ENCODE measurements at regions not wholly inside any gene's neighbourhood (a gene's known extent, or its start where the extent isn't known, plus 50 kb on each side); places are given as distances from the start of the nearest gene placed in this dataset.

DNA sequence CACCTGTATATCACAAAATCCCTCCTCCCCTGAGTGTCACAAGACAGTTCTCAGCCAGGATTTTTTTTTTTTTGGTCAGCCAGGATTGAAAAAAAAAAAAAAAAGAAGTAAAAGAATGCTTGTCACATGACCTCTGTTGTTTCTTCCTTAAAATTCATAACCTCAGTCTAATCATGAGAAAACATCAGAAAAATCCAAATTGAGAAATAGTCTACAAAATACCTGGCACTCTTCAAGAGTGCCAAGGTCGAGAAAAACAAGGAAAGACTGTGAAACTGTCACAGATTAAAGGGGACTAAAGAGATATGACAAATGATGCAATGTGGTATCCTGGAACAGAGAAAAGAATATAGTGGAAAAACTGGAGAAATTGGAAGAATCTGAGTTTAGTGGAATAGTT, 58.5 kb upstream of the SUB1 start:
- TF ChIP-seq HDAC2 (IDR thresholded peaks at IDR 0.05) (no peak), GATA3 (IDR thresholded peaks at IDR 0.05; ENCODE audit: borderline replicate concordance) (no peak), ZC3H11A (IDR thresholded peaks at IDR 0.05) (no peak), NR3C1 (IDR thresholded peaks at IDR 0.05) (no peak), POLR2A (IDR thresholded peaks at IDR 0.05; ENCODE audit: low read length) (no peak), RAD21 (conservative IDR thresholded peaks at IDR 0.05 in 1 of 2, IDR thresholded peaks at IDR 0.05 in 1 of 2) (no peak), HOXA7 (CRISPR knock-in tag; IDR thresholded peaks at IDR 0.05) (no peak), HOXB13 (CRISPR knock-in tag; IDR thresholded peaks at IDR 0.05; ENCODE audit: low read depth) (no peak), FOSL2 (IDR thresholded peaks at IDR 0.05) (no peak), FOSL2 (CRISPR knock-in tag; IDR thresholded peaks at IDR 0.05) (no peak), ZNF302 (CRISPR knock-in tag; IDR thresholded peaks at IDR 0.05) (no peak), CHD2 (IDR thresholded peaks at IDR 0.05; ENCODE audit: low read length, partially characterized antibody) (no peak), KDM1A (IDR thresholded peaks at IDR 0.05; ENCODE audit: low read depth) (no peak), MAZ (IDR thresholded peaks at IDR 0.05; ENCODE audit: borderline replicate concordance, low read depth, low read length) (no peak)
- TF ChIP-seq, protein P1, sequence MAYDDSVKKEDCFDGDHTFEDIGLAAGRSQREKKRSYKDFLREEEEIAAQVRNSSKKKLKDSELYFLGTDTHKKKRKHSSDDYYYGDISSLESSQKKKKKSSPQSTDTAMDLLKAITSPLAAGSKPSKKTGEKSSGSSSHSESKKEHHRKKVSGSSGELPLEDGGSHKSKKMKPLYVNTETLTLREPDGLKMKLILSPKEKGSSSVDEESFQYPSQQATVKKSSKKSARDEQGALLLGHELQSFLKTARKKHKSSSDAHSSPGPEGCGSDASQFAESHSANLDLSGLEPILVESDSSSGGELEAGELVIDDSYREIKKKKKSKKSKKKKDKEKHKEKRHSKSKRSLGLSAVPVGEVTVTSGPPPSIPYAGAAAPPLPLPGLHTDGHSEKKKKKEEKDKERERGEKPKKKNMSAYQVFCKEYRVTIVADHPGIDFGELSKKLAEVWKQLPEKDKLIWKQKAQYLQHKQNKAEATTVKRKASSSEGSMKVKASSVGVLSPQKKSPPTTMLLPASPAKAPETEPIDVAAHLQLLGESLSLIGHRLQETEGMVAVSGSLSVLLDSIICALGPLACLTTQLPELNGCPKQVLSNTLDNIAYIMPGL (CRISPR knock-in tag; IDR thresholded peaks at IDR 0.05; ENCODE audit: borderline replicate concordance), result no peak
- TF ChIP-seq, protein P2, sequence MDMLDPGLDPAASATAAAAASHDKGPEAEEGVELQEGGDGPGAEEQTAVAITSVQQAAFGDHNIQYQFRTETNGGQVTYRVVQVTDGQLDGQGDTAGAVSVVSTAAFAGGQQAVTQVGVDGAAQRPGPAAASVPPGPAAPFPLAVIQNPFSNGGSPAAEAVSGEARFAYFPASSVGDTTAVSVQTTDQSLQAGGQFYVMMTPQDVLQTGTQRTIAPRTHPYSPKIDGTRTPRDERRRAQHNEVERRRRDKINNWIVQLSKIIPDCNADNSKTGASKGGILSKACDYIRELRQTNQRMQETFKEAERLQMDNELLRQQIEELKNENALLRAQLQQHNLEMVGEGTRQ (IDR thresholded peaks at IDR 0.05), result no peak
- TF ChIP-seq, protein P3, sequence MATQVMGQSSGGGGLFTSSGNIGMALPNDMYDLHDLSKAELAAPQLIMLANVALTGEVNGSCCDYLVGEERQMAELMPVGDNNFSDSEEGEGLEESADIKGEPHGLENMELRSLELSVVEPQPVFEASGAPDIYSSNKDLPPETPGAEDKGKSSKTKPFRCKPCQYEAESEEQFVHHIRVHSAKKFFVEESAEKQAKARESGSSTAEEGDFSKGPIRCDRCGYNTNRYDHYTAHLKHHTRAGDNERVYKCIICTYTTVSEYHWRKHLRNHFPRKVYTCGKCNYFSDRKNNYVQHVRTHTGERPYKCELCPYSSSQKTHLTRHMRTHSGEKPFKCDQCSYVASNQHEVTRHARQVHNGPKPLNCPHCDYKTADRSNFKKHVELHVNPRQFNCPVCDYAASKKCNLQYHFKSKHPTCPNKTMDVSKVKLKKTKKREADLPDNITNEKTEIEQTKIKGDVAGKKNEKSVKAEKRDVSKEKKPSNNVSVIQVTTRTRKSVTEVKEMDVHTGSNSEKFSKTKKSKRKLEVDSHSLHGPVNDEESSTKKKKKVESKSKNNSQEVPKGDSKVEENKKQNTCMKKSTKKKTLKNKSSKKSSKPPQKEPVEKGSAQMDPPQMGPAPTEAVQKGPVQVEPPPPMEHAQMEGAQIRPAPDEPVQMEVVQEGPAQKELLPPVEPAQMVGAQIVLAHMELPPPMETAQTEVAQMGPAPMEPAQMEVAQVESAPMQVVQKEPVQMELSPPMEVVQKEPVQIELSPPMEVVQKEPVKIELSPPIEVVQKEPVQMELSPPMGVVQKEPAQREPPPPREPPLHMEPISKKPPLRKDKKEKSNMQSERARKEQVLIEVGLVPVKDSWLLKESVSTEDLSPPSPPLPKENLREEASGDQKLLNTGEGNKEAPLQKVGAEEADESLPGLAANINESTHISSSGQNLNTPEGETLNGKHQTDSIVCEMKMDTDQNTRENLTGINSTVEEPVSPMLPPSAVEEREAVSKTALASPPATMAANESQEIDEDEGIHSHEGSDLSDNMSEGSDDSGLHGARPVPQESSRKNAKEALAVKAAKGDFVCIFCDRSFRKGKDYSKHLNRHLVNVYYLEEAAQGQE (IDR thresholded peaks at IDR 0.05), result no peak
- TF ChIP-seq, protein P4, sequence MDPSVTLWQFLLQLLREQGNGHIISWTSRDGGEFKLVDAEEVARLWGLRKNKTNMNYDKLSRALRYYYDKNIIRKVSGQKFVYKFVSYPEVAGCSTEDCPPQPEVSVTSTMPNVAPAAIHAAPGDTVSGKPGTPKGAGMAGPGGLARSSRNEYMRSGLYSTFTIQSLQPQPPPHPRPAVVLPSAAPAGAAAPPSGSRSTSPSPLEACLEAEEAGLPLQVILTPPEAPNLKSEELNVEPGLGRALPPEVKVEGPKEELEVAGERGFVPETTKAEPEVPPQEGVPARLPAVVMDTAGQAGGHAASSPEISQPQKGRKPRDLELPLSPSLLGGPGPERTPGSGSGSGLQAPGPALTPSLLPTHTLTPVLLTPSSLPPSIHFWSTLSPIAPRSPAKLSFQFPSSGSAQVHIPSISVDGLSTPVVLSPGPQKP (IDR thresholded peaks at IDR 0.05; ENCODE audit: low read depth, low read length), result no peak
- TF ChIP-seq, protein P5, sequence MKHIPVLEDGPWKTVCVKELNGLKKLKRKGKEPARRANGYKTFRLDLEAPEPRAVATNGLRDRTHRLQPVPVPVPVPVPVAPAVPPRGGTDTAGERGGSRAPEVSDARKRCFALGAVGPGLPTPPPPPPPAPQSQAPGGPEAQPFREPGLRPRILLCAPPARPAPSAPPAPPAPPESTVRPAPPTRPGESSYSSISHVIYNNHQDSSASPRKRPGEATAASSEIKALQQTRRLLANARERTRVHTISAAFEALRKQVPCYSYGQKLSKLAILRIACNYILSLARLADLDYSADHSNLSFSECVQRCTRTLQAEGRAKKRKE (CRISPR knock-in tag; IDR thresholded peaks at IDR 0.05; ENCODE audit: low read depth), result no peak
- POLR2A ChIA-PET, result no interaction called here
- CTCF ChIA-PET, result interaction anchor here (1.6 kb wide), 1 partner anchor 63 kb away, joined by 5 read pairs; no protein-coding TSS in a partner anchor
- no peak for ATAC-seq
- no peak for FAIRE-seq
- H3K27ac ChIP-seq, result no peak overlapping the region
- peaks cover 8% of the 10 kb centered on the region for H3K4me1 ChIP-seq
- WGBS (ENCODE audit: missing lambda C conversion rate), result 9% methylated on average over 1 of the region's 1 CpG
- no peak overlapping the region for H3K4me2 ChIP-seq
- no peak overlapping the region for H3K4me3 ChIP-seq
- no peaks in the 10 kb centered on the region for H3K9me3 ChIP-seq
- no peak for DNase-seq (ENCODE audit: low read depth in 1 of 2, low spot score in 1 of 2)

DNA sequence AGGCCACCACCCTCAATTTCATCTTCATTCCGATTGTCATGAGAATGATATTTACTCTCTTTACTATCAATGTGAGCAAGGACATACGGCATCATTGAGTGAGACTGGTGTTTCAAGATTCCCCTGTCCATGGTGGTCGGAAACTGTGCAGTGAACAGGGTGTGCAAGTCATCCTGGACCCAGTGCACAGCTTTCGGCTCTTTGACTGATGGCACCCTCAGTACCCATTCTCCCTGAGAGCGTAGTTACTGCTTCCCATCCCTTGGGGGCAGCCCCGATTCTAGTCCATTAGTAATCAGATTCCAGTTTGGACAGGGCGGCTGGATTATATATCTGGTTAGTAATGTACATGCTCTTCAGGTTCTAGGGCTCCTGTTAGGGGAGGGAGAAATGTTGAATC, 61.7 kb upstream of the SUB1 start:
- CTCF ChIA-PET, result interaction anchor here (0.9 to 3.3 kb wide), 5 partner anchors 9 to 66 kb away, joined by 3 to 17 read pairs (median 9); no protein-coding TSS in a partner anchor
- H3K27ac ChIP-seq, result no peak overlapping the region
- no peak overlapping the region for H3K4me2 ChIP-seq
- no peaks in the 10 kb centered on the region for H3K9me3 ChIP-seq
- DNase-seq (ENCODE audit: low read depth in 1 of 2, low spot score in 1 of 2), result peak in 1 of 2 experiments; percentile 12
- no peak overlapping the region for H3K4me3 ChIP-seq
- POLR2A ChIA-PET, result no interaction called here
- ATAC-seq, result peak; percentile 87 to 89
- TF ChIP-seq RAD21 (conservative IDR thresholded peaks at IDR 0.05 in 1 of 2, IDR thresholded peaks at IDR 0.05 in 1 of 2) (peak; percentile 20; a peak in 2 of 5 replicates), CEBPB (IDR thresholded peaks at IDR 0.05) (no peak)
- H3K4me1 ChIP-seq, result no peaks in the 10 kb centered on the region
- no peak for FAIRE-seq
- WGBS (ENCODE audit: missing lambda C conversion rate), result 68% methylated on average over 7 of the region's 7 CpGs

Measured in A549 (cell line).